MCF 10A (cell line): ENCODE measurements at regions not wholly inside any gene's neighbourhood (a gene's known extent, or its start where the extent isn't known, plus 50 kb on each side); places are given as distances from the start of the nearest gene placed in this dataset.

ENCODE experiments used
- BruUV-seq: library from RNA; stranded (reverse); fragments of 400-500 nt; replicated peaks from 2 replicates; lab custom pipeline; 2021; lab: Mats Ljungman, UMichigan
- CTCF ChIA-PET: fragments of 300-600 bp; sonication (Branson Sonifier 250); formaldehyde crosslinking; extraction: SDS; loops from one replicate; lab custom pipeline; 2021; ENCODE audit warnings: antibody characterized with exemption, inconsistent platforms; lab: Yijun Ruan, JAX
- POLR2A ChIA-PET: fragments of 300-600, 350-650 bp; sonication (Branson Sonifier 250); formaldehyde crosslinking; extraction: SDS; loops from one replicate; lab custom pipeline; 2020; ENCODE audit warnings: antibody characterized with exemption, inconsistent platforms; lab: Yijun Ruan, JAX
- DNase-seq: peaks from one replicate; pipeline ENCODE4 v3.0.0-alpha.2; 2018; ENCODE audit not compliant: unreplicated experiment
- H3K27ac Mint-ChIP-seq: one replicate; pipeline ENCODE4 v1.8.0; 2022; ENCODE audit warnings: mild to moderate bottlenecking, low read depth, mixed read lengths; ENCODE audit not compliant: unreplicated experiment
- H3K27me3 Mint-ChIP-seq: one replicate; pipeline ENCODE4 v1.8.0; 2022; ENCODE audit warnings: mixed read lengths; ENCODE audit not compliant: insufficient read depth, unreplicated experiment
- H3K36me3 Mint-ChIP-seq: one replicate; pipeline ENCODE4 v1.8.0; 2022; ENCODE audit warnings: mild to moderate bottlenecking, moderate library complexity, mixed read lengths; ENCODE audit not compliant: insufficient read depth, unreplicated experiment
- H3K4me1 Mint-ChIP-seq: one replicate; pipeline ENCODE4 v1.8.0; 2022; ENCODE audit warnings: mixed read lengths; ENCODE audit not compliant: insufficient read depth, unreplicated experiment
- H3K4me3 Mint-ChIP-seq: one replicate; pipeline ENCODE4 v1.8.0; 2022; ENCODE audit warnings: mild to moderate bottlenecking, moderate library complexity, mixed read lengths; ENCODE audit not compliant: unreplicated experiment
- H3K9me3 Mint-ChIP-seq: one replicate; pipeline ENCODE4 v1.8.0; 2022; ENCODE audit warnings: mixed read lengths; ENCODE audit not compliant: unreplicated experiment
- intact Hi-C: fragments of 100-400 bp; cut with micrococcal nuclease; formaldehyde crosslinking; loops from 2 replicates; pipeline ENCODE4 v1.14.1; 2022
- TF ChIP-seq, protein P1 (sequence below): fragments of 200-600 bp; IDR thresholded peaks from one replicate; pipeline ENCODE4 v1.8.0; 2022; ENCODE audit warnings: antibody characterized with exemption, mild to moderate bottlenecking; ENCODE audit not compliant: unreplicated experiment

DNA sequence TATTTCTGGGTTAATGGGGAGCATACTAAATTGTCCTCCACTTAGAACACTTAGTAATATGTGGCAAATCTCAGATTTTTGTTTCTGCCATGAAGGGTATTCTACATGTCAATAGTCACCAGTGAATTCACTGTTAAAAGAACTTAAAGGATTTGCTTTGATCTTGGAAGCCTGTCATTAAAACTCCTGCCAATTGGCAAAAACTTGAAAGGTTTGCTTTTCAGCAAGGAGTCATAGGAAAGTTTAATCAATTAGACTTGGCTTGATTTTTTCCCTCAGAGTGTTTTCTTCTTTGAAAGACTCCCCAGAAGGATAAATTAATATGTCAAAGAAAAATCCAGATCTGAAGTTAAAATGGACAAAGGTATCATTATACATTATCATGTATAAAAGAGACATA is 671.9 kb upstream of the PKDCC start:
- DNase-seq: no peak
- TF ChIP-seq, protein P1, sequence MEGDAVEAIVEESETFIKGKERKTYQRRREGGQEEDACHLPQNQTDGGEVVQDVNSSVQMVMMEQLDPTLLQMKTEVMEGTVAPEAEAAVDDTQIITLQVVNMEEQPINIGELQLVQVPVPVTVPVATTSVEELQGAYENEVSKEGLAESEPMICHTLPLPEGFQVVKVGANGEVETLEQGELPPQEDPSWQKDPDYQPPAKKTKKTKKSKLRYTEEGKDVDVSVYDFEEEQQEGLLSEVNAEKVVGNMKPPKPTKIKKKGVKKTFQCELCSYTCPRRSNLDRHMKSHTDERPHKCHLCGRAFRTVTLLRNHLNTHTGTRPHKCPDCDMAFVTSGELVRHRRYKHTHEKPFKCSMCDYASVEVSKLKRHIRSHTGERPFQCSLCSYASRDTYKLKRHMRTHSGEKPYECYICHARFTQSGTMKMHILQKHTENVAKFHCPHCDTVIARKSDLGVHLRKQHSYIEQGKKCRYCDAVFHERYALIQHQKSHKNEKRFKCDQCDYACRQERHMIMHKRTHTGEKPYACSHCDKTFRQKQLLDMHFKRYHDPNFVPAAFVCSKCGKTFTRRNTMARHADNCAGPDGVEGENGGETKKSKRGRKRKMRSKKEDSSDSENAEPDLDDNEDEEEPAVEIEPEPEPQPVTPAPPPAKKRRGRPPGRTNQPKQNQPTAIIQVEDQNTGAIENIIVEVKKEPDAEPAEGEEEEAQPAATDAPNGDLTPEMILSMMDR: no peak
- H3K27ac Mint-ChIP-seq: no peak overlapping the region
- no peaks in the 10 kb centered on the region for H3K4me1 Mint-ChIP-seq
- ChIA-PET POLR2A (no interaction called here), CTCF (no interaction called here)
- peaks cover 7% of the 10 kb centered on the region for H3K9me3 Mint-ChIP-seq
- H3K27me3 Mint-ChIP-seq: peaks cover 10% of the 10 kb centered on the region
- intact Hi-C loops: no loop called here
- H3K4me3 Mint-ChIP-seq: no peak overlapping the region
- H3K36me3 Mint-ChIP-seq: no peaks in the 10 kb centered on the region
- BruUV-seq: no TSS peak

DNA sequence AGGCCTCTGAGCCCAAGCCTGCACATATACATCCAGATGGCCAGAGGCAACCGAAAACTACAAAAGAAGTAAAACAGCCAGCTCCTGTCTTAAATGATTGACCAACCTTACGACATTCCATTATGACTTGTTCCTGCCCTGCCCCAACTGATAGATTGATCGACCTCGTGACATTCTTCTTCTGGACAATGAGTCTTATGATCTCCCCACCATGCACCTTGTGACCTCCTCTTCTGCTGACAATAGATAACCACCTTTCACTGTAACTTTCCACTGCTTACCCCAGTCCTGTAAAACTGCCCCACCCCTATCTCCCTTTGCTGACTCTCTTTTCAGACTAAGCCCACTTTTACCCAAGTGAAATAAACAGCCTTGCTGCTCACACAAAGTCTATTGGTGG is 670.0 kb upstream of the PKDCC start:
- Mint-ChIP-seq H3K4me3 (no peak overlapping the region), H3K9me3 (peaks cover 1% of the 10 kb centered on the region), H3K27ac (no peak overlapping the region), H3K27me3 (peaks cover 10% of the 10 kb centered on the region), H3K4me1 (no peaks in the 10 kb centered on the region), H3K36me3 (no peaks in the 10 kb centered on the region)
- ChIA-PET POLR2A (no interaction called here), CTCF (interaction anchor here (0.6 kb wide), 1 partner anchor 21 kb away, joined by 3 read pairs; no protein-coding TSS in a partner anchor)
- intact Hi-C loops: no loop called here
- BruUV-seq: no TSS peak
- DNase-seq: no peak
- TF ChIP-seq, protein P1: no peak

DNA sequence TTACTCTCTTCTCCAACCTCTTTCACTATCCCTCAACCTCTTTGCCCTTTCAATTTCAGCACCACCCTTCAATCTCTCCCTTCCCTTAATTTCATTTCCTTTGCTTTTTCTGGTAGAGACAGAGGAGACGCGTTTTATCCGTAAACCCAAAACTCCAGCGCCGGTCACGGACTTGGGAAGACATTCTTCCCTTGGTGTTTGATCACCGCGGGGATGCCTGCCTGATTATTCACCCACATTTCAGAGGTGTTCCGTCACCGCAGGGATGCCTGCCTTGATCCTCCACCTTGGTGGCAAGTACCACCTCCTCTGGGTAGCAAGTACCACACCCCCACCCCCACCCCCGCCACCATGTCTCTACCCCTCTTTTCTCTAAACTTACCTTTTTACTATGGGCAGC is 669.4 kb upstream of the PKDCC start:
- no peak overlapping the region for H3K4me3 Mint-ChIP-seq
- H3K27ac Mint-ChIP-seq: no peak overlapping the region
- intact Hi-C loops: no loop called here
- no peaks in the 10 kb centered on the region for H3K4me1 Mint-ChIP-seq
- POLR2A ChIA-PET: no interaction called here
- H3K9me3 Mint-ChIP-seq: no peaks in the 10 kb centered on the region
- TF ChIP-seq, protein P1: no peak
- BruUV-seq: no TSS peak
- no peaks in the 10 kb centered on the region for H3K36me3 Mint-ChIP-seq
- CTCF ChIA-PET: no interaction called here
- DNase-seq: no peak
- peaks cover 10% of the 10 kb centered on the region for H3K27me3 Mint-ChIP-seq

DNA sequence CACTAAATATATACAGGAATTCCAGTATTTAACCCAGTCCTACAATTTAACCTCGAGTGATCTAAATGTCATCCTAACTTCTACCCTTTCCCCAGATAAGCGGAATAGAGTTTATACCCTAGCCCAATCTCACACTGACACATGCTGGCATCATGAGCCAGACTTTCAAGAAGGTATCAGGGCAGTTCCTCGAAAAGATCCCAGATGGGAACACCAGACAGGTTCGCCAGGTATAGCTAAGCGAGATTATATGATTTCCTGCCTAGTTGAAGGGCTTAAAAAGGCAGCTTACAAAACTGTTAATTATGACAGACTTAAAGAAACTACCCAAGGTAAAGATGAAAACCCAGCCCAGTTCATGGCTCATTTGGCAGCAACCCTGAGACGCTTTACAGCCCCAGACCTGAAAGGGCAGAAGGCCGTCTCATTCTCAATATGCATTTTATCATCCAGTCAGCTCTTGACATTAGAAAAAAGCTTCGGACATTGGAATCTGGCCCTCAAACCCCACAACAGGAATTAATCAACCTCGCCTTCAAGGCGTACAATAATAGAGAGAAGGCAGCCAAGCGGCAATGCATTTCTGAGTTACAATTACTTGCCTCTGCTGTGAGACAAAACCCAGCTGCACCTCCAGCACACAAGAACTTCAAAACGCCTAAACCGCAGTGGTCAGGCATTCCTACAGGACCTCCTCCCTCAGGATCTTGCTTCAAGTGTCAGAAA is 668.2 kb upstream of the PKDCC start:
- TF ChIP-seq, protein P1: no peak
- H3K27me3 Mint-ChIP-seq: peaks cover 10% of the 10 kb centered on the region
- CTCF ChIA-PET: interaction anchor here (0.6 kb wide), 1 partner anchor 1493 kb away, joined by 3 read pairs; no protein-coding TSS in a partner anchor

More for the DNA sequence above, 668.2 kb upstream of the PKDCC start:
- intact Hi-C loops: no loop called here
- H3K4me3 Mint-ChIP-seq: no peak overlapping the region
- H3K36me3 Mint-ChIP-seq: no peaks in the 10 kb centered on the region
- POLR2A ChIA-PET: no interaction called here
- DNase-seq: no peak
- no peak overlapping the region for H3K27ac Mint-ChIP-seq
- no peaks in the 10 kb centered on the region for H3K4me1 Mint-ChIP-seq
- no peaks in the 10 kb centered on the region for H3K9me3 Mint-ChIP-seq
- no TSS peak for BruUV-seq
